ENCODE measurements at regions not wholly inside any gene's neighbourhood (a gene's known extent, or its start where the extent isn't known, plus 50 kb on each side); places are given as distances from the start of the nearest gene placed in this dataset.

DNA sequence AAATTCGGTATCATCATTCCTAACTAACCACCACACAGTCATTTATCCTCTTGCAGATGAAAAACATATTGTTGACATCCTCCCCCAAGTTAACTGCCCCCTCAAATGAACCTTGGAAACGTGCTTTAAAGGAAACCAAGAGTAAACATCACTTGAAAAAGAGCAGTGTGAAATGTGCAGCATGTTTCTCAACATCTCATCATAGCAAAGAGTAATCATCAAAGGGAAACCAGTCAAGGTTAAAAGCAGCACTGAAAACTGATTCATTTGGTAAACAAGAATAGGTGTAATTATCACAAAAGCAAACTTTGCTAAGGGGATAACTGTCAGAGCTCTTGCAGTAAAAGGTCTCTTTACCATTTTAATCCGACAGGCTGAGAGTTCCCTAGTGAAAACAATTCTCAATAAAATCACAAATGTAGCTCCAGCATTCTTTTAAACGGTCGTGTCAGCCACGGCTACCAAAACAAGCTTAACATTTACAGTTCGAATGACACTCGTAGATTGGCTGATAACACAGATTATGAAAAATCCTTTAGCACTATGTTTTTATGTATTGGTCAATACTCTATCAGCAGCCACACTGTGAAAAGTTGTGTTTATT is 461.0 kb downstream of the GBE1 start:
- TF ChIP-seq, protein P1, sequence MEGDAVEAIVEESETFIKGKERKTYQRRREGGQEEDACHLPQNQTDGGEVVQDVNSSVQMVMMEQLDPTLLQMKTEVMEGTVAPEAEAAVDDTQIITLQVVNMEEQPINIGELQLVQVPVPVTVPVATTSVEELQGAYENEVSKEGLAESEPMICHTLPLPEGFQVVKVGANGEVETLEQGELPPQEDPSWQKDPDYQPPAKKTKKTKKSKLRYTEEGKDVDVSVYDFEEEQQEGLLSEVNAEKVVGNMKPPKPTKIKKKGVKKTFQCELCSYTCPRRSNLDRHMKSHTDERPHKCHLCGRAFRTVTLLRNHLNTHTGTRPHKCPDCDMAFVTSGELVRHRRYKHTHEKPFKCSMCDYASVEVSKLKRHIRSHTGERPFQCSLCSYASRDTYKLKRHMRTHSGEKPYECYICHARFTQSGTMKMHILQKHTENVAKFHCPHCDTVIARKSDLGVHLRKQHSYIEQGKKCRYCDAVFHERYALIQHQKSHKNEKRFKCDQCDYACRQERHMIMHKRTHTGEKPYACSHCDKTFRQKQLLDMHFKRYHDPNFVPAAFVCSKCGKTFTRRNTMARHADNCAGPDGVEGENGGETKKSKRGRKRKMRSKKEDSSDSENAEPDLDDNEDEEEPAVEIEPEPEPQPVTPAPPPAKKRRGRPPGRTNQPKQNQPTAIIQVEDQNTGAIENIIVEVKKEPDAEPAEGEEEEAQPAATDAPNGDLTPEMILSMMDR (IDR thresholded peaks at IDR 0.05), result no peak
- no peak for TF ChIP-seq POLR2A (IDR thresholded peaks at IDR 0.05)
